Testis (tissue), 2 donors: ENCODE measurements at regions not wholly inside any gene's neighbourhood (a gene's known extent, or its start where the extent isn't known, plus 50 kb on each side); places are given as distances from the start of the nearest gene placed in this dataset.

ENCODE experiments used
- DNase-seq: peaks from one replicate; pipeline ENCODE4 v3.0.0-alpha.2; 2019
- H3K27ac ChIP-seq, 2 donors: fragments of 200-600 bp; sonication (generic); one replicate each; pipeline ENCODE4 v1.5.1; 2019
- H3K27me3 ChIP-seq: fragments of 200-600 bp; sonication (generic); one replicate; pipeline ENCODE4 v1.5.1; 2019
- H3K36me3 ChIP-seq: fragments of 200-600 bp; sonication (generic); one replicate; pipeline ENCODE4 v1.5.1; 2017; ENCODE audit warnings: low read depth; ENCODE audit errors: missing control alignments
- H3K4me1 ChIP-seq: fragments of 200-600 bp; sonication (generic); one replicate; pipeline ENCODE4 v1.5.1; 2019
- H3K4me3 ChIP-seq, 2 donors: fragments of 200-600 bp; sonication (generic); one replicate each; pipeline ENCODE4 v1.5.1; 2017 to 2019
- H3K9me3 ChIP-seq: fragments of 200-600 bp; sonication (generic); one replicate; pipeline ENCODE4 v1.5.1; 2017
- CTCF ChIP-seq, 3 experiments: fragments of 450-650 bp in 2 of 3; fragments of 200-600 bp in 1 of 3; sonication (generic) in 1 of 3; IDR thresholded peaks; one replicate each; pipeline ENCODE4 v1.5.1; 2016 to 2019; ENCODE audit warnings: antibody characterized with exemption in 3 of 3, mild to moderate bottlenecking in 2 of 3, moderate library complexity in 1 of 3
- POLR2A ChIP-seq: fragments of 450-650 bp; IDR thresholded peaks from one replicate; pipeline ENCODE4 v1.6.1; 2017; ENCODE audit warnings: antibody characterized with exemption, mild to moderate bottlenecking, moderate library complexity
- WGBS, 2 donors: methylation state at CpG; one replicate each; pipeline ENCODE4 v1.1.5; 2018; 5-methylcytosine and 5-hydroxymethylcytosine counted together
- intact Hi-C: fragments of 100-400 bp; cut with DNase I; formaldehyde crosslinking; loops from one replicate; pipeline ENCODE4 v1.15.1; 2023; ENCODE audit warnings: low total_unique reads

GRCh38 chr4:17045866-17046265 lies 147.4 kb upstream of the LDB2 start:
- Histone ChIP-seq H3K27ac (no peak overlapping the region), H3K4me1 (no peaks in the 10 kb centered on the region), H3K9me3 (no peaks in the 10 kb centered on the region), H3K4me3 (no peak overlapping the region), H3K36me3 (no peaks in the 10 kb centered on the region), H3K27me3 (no peaks in the 10 kb centered on the region)
- intact Hi-C loops, result no loop called here
- WGBS, 2 donors, result 94 to 95% methylated on average over 7 of the region's 7 CpGs
- TF ChIP-seq CTCF (IDR thresholded peaks at IDR 0.05) (no peak), POLR2A (no peak)
- DNase-seq, result no peak

GRCh38 chr4:17038510-17039176 lies 140.2 kb upstream of the LDB2 start:
- no peak for DNase-seq
- H3K27me3 ChIP-seq, result no peaks in the 10 kb centered on the region
- TF ChIP-seq POLR2A (no peak), CTCF (IDR thresholded peaks at IDR 0.05) (no peak)
- H3K9me3 ChIP-seq, result no peaks in the 10 kb centered on the region
- 82 to 87% methylated on average over 7 of the region's 7 CpGs for WGBS, 2 donors
- H3K4me3 ChIP-seq, result no peak overlapping the region
- no peaks in the 10 kb centered on the region for H3K4me1 ChIP-seq
- no peak overlapping the region for H3K27ac ChIP-seq
- intact Hi-C loops, result no loop called here
- H3K36me3 ChIP-seq, result no peaks in the 10 kb centered on the region

GRCh38 chr4:17033768-17034181 lies 135.3 kb upstream of the LDB2 start:
- Histone ChIP-seq H3K36me3 (no peaks in the 10 kb centered on the region), H3K27me3 (no peaks in the 10 kb centered on the region), H3K27ac (no peak overlapping the region), H3K9me3 (no peaks in the 10 kb centered on the region), H3K4me1 (no peaks in the 10 kb centered on the region), H3K4me3 (no peak overlapping the region)
- no peak for TF ChIP-seq POLR2A
- TF ChIP-seq CTCF (IDR thresholded peaks at IDR 0.05), result no peak
- WGBS, 2 donors, result 66 to 67% methylated on average over 5 of the region's 5 CpGs
- intact Hi-C loops, result no loop called here
- no peak for DNase-seq

- 83% methylated on average over 3 of the region's 3 CpGs for WGBS, 2 donors
- Histone ChIP-seq H3K36me3 (no peaks in the 10 kb centered on the region), H3K27me3 (no peaks in the 10 kb centered on the region), H3K9me3 (no peaks in the 10 kb centered on the region), H3K27ac (no peak overlapping the region), H3K4me3 (no peak overlapping the region), H3K4me1 (no peaks in the 10 kb centered on the region)
- no peak for DNase-seq
- intact Hi-C loops, result no loop called here
- no peak for TF ChIP-seq CTCF (IDR thresholded peaks at IDR 0.05)
- TF ChIP-seq POLR2A, result no peak
These were observed 134.8 kb upstream of the LDB2 start for GRCh38 chr4:17033025-17033767.
